SKM-1 treated with dmso at 0.1 percent for 144 hours (cell line): ENCODE measurements at regions not wholly inside any gene's neighbourhood (a gene's known extent, or its start where the extent isn't known, plus 50 kb on each side); places are given as distances from the start of the nearest gene placed in this dataset.

Source experiments
- DNase-seq: peaks from one replicate; lab custom pipeline; 2025; ENCODE audit not compliant: unreplicated experiment; lab: John Stamatoyannopoulos, UW

GRCh38 chr7:16026253-16027020 is 340.0 kb upstream of the MEOX2 start:
- DNase-seq: no peak

GRCh38 chr7:16025696-16026095 is 339.2 kb upstream of the MEOX2 start:
- DNase-seq: no peak

- DNase-seq: no peak
Observed at GRCh38 chr7:16023503-16023902, 337.0 kb upstream of the MEOX2 start.

DNA sequence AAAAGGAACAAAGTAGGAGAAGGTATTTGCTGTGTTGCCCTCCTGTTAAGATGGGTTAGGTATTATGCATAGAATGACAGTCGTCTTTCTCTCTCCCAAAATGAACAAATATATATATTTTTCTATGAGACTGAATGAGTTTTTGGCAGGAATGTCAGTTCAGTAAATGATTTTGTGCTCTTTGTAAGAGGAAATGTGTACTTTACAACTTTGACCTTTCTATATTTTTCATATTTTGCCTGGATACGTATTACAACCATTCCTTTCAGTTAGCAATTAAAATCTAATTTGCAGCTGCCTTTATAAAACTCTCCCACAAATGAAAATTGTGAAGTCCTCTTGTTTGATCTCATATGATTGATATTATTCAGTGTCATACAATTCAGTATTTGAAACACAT is 336.6 kb upstream of the MEOX2 start:
- no peak for DNase-seq

GRCh38 chr7:16021851-16022250 is 335.4 kb upstream of the MEOX2 start:
- no peak for DNase-seq

DNA sequence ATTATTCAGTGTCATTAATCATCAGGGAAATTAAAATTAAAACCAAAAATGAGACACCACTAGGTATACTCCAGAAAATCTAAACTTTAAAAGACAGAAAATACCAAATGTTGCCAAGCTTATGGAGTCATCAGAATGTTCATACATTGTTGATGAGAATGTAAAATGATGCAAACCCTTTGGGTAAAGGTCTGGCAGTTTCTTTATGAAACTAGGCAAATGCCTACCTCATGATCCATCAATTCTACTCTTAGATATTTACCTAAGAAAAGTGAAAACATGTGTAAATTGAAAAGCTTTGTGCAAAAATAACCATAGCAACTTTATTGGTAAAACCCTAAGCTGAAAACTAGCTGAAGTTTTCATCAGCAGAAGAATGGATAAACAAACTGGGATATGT is 329.5 kb upstream of the MEOX2 start:
- no peak for DNase-seq

DNA sequence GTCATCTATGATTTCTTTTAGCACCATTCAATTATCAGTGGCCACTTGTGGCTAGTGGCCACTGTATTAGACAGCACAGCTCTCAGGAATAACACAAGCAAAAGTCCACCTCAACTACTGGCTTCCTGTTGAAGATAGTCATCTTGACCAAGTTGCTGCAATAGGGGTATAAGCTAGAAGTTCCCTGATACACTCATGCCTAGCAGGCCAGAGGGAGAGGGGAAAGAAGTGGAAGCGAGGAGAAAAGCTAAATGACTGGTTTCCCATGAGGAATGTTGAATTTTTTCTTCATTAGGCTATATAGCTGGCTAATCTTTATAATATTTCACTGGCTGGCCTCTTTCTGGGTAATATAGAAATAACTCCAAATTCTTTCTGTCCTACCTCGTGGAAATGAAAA is 327.5 kb upstream of the MEOX2 start:
- no peak for DNase-seq

- no peak for DNase-seq
Observed at GRCh38 chr7:16007911-16008310, 321.4 kb upstream of the MEOX2 start.

- DNase-seq: no peak
Observed at GRCh38 chr7:16004702-16005101, 318.2 kb upstream of the MEOX2 start.

DNA sequence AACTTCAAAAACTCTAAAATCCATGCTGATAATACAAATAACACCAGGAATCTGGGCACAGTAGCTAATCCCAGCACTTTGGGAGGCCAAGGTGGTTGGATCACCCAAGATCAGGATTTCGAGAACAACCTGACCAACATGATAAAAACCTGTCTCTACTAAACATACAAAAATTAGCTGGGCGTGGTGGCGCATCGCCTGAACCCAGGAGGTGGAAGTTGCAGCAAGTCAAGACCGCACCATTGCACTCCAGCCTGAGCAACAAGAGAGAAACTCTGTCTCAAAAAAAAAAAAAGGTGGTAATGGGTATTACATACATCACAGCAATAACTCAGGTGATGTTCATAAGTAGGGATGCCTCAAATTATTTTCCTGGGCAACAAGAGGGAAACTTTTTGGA is 315.0 kb upstream of the MEOX2 start:
- DNase-seq: no peak

- no peak for DNase-seq
Observed at GRCh38 chr7:15998617-15999016, 312.1 kb upstream of the MEOX2 start.

DNA sequence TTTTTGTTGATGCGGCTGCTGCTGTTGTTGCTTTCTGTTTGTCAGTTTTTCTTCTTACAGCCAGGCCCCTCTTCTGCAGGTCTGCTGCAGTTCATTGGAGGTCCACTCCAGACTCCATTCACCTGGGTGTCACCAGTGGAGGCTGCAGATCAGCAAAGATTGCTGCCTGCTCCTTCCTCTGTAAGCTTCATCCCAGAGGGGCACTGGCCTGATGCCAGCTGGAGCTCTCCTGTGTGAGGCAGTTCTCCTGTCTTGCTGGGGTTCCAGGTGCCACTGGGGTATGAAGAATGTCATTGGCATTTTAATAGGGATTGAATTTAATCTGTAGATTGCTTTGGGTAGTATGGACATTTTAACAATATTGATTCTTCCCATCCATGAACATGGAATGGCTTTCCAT is 308.5 kb upstream of the MEOX2 start:
- DNase-seq: no peak

DNA sequence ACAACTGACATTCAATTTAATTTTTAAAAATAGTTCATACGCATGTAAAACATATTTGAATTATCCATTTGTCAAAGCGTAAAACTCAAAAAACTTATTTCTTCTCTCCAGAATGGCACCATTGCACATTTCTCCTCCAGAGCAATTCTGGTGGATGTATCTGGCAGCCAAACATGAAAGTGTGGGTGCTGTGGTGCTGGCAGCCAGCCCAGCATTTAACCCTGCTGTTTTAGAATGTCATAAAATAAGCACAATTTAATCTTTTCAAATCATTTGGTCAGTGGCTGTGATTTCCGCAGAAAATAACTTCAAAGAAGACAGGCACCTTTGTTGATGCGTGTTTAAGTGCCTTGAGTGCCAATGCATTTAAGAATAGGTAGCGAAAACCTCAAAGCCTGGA is 302.7 kb upstream of the MEOX2 start:
- no peak for DNase-seq

DNA sequence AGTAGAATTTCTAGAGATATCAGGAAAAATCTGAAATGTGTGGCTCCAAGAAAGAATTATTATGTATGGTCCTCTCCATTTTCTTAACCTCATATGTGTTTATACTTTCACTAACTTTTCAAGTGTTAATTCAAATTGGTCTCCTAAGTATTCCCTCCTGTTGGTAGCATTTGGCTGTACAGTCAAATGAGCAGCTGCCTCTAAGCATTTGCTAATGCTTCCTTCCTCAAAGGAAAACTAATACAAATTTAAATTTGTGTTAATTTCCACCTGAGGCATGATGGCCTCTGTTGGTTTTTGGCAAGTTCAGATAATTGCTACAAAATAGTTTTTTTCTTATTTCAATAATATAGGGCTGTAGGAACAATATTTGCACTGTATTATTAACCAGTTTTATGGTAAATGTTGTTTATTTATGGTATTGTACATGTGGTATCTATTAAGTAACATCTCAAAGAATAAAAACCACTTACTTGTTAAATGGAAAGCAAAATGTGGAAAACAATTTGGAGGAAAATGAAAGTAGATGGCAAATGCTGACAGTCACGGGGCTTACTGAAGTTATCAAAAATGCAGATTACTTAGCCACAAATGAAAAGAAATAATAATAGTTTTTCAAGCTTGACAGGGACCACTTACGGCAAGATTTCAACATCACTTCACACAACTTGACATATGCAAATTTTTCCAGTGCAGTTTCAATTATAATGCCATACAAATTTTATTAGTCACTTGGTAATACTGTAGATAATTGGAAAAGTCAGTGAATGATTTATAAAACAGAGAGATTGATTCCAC is 299.3 kb upstream of the MEOX2 start:
- DNase-seq: no peak

- DNase-seq: no peak
Observed at GRCh38 chr7:15977663-15978062, 291.2 kb upstream of the MEOX2 start.

- peak; percentile 8 for DNase-seq
Observed at GRCh38 chr7:15972862-15973275, 286.4 kb upstream of the MEOX2 start.

- DNase-seq: no peak
Observed at GRCh38 chr7:15967551-15967950, 281.1 kb upstream of the MEOX2 start.

DNA sequence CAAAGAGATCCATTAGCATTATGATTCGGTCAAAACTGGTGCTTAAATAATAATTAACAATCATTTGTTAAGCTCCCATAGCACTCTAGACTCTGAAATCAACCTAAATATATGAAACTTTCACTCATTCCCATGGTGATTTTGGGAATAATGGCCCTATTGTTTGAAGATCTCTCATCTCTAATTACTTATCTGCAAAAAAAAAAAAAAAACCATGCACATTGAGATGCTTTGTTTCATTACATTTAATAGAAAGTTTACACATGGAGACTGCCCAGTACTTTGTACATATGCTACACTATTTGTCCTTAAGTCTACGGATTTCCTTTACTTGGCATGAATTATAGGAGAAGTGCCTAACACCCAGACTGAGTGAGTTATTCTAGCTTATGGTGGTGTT is 280.6 kb upstream of the MEOX2 start:
- no peak for DNase-seq

DNA sequence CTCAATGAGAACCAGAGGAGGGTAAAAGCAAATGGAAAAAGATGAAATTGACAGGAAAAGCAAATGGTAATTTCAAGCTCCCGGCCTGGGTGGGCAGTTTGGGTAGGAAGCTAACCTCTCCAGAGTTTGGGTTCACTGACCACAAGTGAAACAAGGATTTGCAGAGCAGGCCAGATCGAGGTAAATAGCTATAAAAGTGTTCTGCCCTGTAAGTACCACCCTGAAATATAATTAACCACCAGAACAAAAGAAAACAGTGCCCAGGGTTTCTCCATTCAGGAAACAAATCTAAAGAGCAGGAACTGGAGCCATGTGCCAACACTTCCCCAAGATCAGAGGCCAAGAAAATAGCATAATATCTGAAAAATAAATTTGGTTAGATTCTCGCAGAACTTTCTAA is 276.7 kb upstream of the MEOX2 start:
- no peak for DNase-seq

DNA sequence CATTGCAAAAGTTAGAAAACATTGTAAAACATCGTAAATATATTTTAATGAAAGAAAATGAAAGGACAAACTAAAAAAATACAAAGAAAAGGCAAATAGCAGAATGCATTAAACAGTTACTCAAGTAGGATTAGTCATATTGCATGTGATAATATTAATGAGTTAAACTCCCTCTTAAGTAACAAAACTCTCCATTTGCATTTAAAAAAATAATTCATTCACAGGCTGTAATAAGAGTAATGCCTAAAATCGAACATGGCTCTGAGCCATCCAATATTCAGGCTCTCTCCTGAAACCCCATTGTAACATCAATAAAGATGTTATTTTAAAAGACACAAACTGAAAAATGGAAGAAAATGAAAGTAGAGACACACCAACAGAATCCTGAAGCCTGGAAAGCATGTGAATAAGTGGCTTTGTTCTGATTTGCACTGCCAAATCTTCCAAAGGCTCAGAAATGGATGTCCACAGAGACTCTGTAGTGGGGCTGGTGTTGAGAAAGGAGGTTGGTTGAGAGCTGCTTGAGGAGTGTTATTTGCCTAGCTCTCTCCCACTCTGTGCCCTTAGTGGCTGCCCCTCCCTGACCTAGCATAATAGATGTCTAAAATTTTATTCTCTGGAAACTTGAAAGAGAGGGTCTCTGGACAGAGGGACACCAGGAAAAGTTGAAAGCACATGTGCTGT is 268.3 kb upstream of the MEOX2 start:
- DNase-seq: no peak

DNA sequence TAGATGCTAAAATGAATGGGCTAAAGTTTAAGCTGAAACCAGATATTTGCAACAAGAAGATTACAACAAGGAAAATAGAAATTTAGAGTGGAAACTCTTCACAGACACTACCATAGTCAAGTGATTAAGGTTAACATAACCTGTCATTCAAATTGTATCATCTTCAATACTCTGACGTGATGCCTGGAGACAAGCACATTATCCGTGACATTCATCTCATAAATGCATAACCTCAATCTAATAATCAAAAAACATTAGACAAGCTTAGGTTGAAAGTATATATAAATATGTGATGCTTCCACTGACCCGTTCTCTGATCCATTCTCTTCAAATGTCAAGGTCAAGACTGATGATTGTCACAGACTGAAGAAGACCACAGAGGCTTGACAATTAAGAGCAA is 263.8 kb upstream of the MEOX2 start:
- no peak for DNase-seq

DNA sequence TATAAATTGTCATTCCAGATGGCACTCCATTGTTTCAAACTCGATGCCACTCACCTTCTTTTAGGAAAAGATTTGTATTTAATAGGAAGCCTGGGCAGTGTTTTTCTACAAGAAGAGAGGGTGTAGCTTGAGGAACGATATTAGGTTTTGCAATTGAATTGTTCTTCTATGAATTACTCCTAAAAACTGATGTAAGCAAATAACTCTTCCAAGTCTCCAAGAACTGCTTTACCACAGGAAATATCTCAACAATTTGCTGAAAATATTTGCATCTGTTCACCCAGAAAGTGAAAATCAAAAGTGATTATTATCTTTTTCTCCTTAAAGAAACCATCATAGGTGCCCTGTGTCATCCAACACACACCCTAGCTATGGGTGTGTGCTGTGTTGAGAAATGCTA is 261.3 kb upstream of the MEOX2 start:
- no peak for DNase-seq
